22Rv1 (cell line): ENCODE measurements at regions not wholly inside any gene's neighbourhood (a gene's known extent, or its start where the extent isn't known, plus 50 kb on each side); places are given as distances from the start of the nearest gene placed in this dataset.
"Not testable (repeated sequence)": the region's sequence is repeated elsewhere in the genome, so short reads cannot be mapped to it uniquely, and the experiment has no call there.

Experiments used
- ZFX ChIP-seq: fragments of 450-650 bp; IDR thresholded peaks from 2 replicates; pipeline ENCODE4 v1.6.1; 2017; ENCODE audit warnings: antibody characterized with exemption, borderline replicate concordance
- TF ChIP-seq, protein P1 (sequence below): fragments of 450-650 bp; IDR thresholded peaks from 2 replicates; pipeline ENCODE4 v1.5.1; 2017; ENCODE audit warnings: mild to moderate bottlenecking

DNA sequence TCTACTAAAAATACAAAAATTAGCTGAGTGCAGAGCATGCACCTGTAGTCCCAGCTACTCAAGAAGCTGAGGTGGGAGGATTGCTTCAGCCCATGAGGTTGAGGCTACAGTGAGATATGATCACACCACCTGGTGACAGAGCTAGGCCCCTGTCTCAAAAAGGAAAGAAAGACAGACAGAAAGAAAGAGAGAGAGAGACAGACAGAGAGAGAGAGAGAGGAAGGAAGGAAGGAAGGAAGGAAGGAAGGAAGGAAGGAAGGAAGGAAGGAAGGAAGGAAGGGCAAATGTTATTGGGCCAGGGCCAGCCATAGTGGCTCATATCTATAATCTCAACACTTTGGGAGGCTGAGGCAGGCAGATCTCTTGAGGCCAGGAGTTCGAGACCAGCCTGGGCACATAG, 134.3 kb upstream of the JARID2 start:
- TF ChIP-seq, protein P1, sequence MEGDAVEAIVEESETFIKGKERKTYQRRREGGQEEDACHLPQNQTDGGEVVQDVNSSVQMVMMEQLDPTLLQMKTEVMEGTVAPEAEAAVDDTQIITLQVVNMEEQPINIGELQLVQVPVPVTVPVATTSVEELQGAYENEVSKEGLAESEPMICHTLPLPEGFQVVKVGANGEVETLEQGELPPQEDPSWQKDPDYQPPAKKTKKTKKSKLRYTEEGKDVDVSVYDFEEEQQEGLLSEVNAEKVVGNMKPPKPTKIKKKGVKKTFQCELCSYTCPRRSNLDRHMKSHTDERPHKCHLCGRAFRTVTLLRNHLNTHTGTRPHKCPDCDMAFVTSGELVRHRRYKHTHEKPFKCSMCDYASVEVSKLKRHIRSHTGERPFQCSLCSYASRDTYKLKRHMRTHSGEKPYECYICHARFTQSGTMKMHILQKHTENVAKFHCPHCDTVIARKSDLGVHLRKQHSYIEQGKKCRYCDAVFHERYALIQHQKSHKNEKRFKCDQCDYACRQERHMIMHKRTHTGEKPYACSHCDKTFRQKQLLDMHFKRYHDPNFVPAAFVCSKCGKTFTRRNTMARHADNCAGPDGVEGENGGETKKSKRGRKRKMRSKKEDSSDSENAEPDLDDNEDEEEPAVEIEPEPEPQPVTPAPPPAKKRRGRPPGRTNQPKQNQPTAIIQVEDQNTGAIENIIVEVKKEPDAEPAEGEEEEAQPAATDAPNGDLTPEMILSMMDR = not testable (repeated sequence)
- not testable (repeated sequence) for TF ChIP-seq ZFX
